Endothelial cell of umbilical vein (primary cell): ENCODE measurements at regions not wholly inside any gene's neighbourhood (a gene's known extent, or its start where the extent isn't known, plus 50 kb on each side); places are given as distances from the start of the nearest gene placed in this dataset.

ENCODE experiments used
- BruUV-seq: library from RNA; stranded (reverse); fragments of 400-500 nt; replicated peaks from 2 replicates; lab custom pipeline; 2021; lab: Mats Ljungman, UMichigan
- CTCF ChIA-PET: fragments of 300-600, 350-600 bp; sonication (Branson Sonifier 250); formaldehyde crosslinking; loops from one replicate; lab custom pipeline; 2021; ENCODE audit warnings: antibody characterized with exemption, inconsistent platforms; lab: Charles Lee
- POLR2A ChIA-PET: fragments of 300-600, 350-600 bp; sonication (Branson Sonifier 250); formaldehyde crosslinking; loops from one replicate; lab custom pipeline; 2021; ENCODE audit warnings: antibody characterized with exemption, inconsistent platforms; lab: Charles Lee
- DNase-seq: peaks from one replicate; pipeline ENCODE4 v3.0.0-alpha.2; 2011; ENCODE audit warnings: low read depth, low spot score
- FAIRE-seq: peaks from 2 replicates; lab custom pipeline; 2011; peaks lifted over from hg19 to GRCh38; lab: Jason Lieb, UNC
- H2AFZ ChIP-seq: 2 replicates; pipeline ENCODE4 v1.6.0; 2012; ENCODE audit warnings: low read depth, low read length, control low read depth, inconsistent platforms
- H3K27ac ChIP-seq: 2 replicates; pipeline ENCODE4 v1.5.1; 2011; ENCODE audit warnings: low read depth, mild to moderate bottlenecking, control low read depth, low read length, moderate library complexity; ENCODE audit not compliant: insufficient read depth
- H3K27me3 ChIP-seq, 2 experiments: 2 replicates each; pipeline versions ENCODE4 v1.6.0 to v1.6.1; 2011; ENCODE audit warnings: low read length in 2 of 2, mixed read lengths in 1 of 2; ENCODE audit not compliant: control insufficient read depth in 2 of 2, insufficient read depth in 2 of 2
- H3K36me3 ChIP-seq, 2 experiments: 2 replicates in 1 of 2; 3 replicates in 1 of 2; pipeline ENCODE4 v1.5.1; 2011; ENCODE audit warnings: low read length in 2 of 2, mild to moderate bottlenecking in 1 of 2, moderate library complexity in 1 of 2; ENCODE audit not compliant: control insufficient read depth in 2 of 2, insufficient read depth in 2 of 2; ENCODE audit errors: extremely low read depth in 1 of 2
- H3K4me1 ChIP-seq: 3 replicates; pipeline ENCODE4 v1.5.1; 2011; ENCODE audit warnings: mild to moderate bottlenecking, low read length; ENCODE audit not compliant: control insufficient read depth, insufficient read depth; ENCODE audit errors: extremely low read depth
- H3K4me2 ChIP-seq: 2 replicates; pipeline ENCODE4 v1.6.1; 2011; ENCODE audit warnings: low read length, control low read depth, mixed read lengths; ENCODE audit not compliant: insufficient read depth
- H3K4me3 ChIP-seq, 3 experiments: fragments of 200-600 bp in 1 of 3; sonication (generic), shearing (Covaris generic) in 1 of 3; replicated peaks in 1 of 3; 2 replicates each; pipeline ENCODE4 v1.5.1; 2011 to 2016; ENCODE audit warnings: control low read depth in 3 of 3, low read length in 3 of 3, mild to moderate bottlenecking in 2 of 3, inconsistent platforms in 1 of 3, low read depth in 1 of 3, moderate library complexity in 1 of 3; ENCODE audit not compliant: insufficient read depth in 1 of 3
- H3K79me2 ChIP-seq: 2 replicates; pipeline ENCODE4 v1.6.0; 2012; ENCODE audit warnings: low read length, inconsistent platforms; ENCODE audit not compliant: control insufficient read depth, insufficient read depth
- H3K9ac ChIP-seq: replicated peaks from 2 replicates; pipeline ENCODE3; 2011; ENCODE audit warnings: low read length, control low read depth; ENCODE audit not compliant: insufficient read depth; ENCODE audit errors: extremely low read depth
- H3K9me1 ChIP-seq: replicated peaks from 3 replicates; pipeline ENCODE4 v1.6.0; 2011; ENCODE audit warnings: mild to moderate bottlenecking, low read length; ENCODE audit not compliant: control insufficient read depth, insufficient read depth; ENCODE audit errors: extremely low read depth
- H3K9me3 ChIP-seq: replicated peaks from 2 replicates; pipeline ENCODE4 v1.5.1; 2012; ENCODE audit warnings: low read length, inconsistent platforms; ENCODE audit not compliant: control insufficient read depth, insufficient read depth
- H4K20me1 ChIP-seq: replicated peaks from 2 replicates; pipeline ENCODE3; 2011; ENCODE audit warnings: mild to moderate bottlenecking, low read length; ENCODE audit not compliant: control insufficient read depth, insufficient read depth; ENCODE audit errors: extremely low read depth
- EZH2 ChIP-seq: IDR thresholded peaks from 2 replicates; pipeline ENCODE4 v1.6.1; 2012; ENCODE audit warnings: borderline replicate concordance, low read depth, mild to moderate bottlenecking, moderate library complexity, low read length, inconsistent platforms; ENCODE audit not compliant: severe bottlenecking
- FOS ChIP-seq: IDR thresholded peaks from 2 replicates; pipeline ENCODE4 v1.6.1; 2011; ENCODE audit warnings: mild to moderate bottlenecking, low read length, moderate library complexity, borderline replicate concordance; ENCODE audit not compliant: insufficient read depth
- GATA2 ChIP-seq: IDR thresholded peaks from 2 replicates; pipeline ENCODE4 v1.7.0; 2011; ENCODE audit warnings: low read depth, mild to moderate bottlenecking, moderate library complexity, mixed read lengths, low read length; ENCODE audit not compliant: insufficient read length, insufficient read depth
- JUN ChIP-seq: IDR thresholded peaks from 2 replicates; pipeline ENCODE4 v1.6.1; 2011; ENCODE audit warnings: borderline replicate concordance, low read depth; ENCODE audit not compliant: insufficient read length, insufficient read depth
- MYC ChIP-seq: IDR thresholded peaks from one replicate; pipeline ENCODE4 v1.6.1; 2011; ENCODE audit warnings: mild to moderate bottlenecking, low read depth, low read length
- POLR2A ChIP-seq: IDR thresholded peaks from 2 replicates; pipeline ENCODE4 v1.6.1; 2012; ENCODE audit warnings: low read depth, mild to moderate bottlenecking, control low read depth, low read length
- POLR2AphosphoS5 ChIP-seq: IDR thresholded peaks from 2 replicates; pipeline ENCODE4 v1.6.1; 2012; ENCODE audit warnings: low read depth, mild to moderate bottlenecking, control low read depth, low read length, moderate library complexity; ENCODE audit not compliant: insufficient read depth
- dilution Hi-C: fragments of 300-500 bp; cut with MboI; formaldehyde crosslinking; loops from one replicate; pipeline ENCODE4 v1.15.0; 2019; ENCODE audit warnings: low sequenced_read_pairs; ENCODE audit not compliant: extremely low pct_ligation_motif_present
- intact Hi-C: fragments of 100-400 bp; cut with micrococcal nuclease; formaldehyde crosslinking; loops from one replicate; pipeline ENCODE4 v1.10.0; 2022
- TF ChIP-seq, protein P1 (sequence below), 2 donors: IDR thresholded peaks; 1 replicate in 1 of 2; 2 replicates in 1 of 2; pipeline ENCODE4 v1.5.1; 2011; ENCODE audit warnings: low read length in 2 of 2, mild to moderate bottlenecking in 2 of 2, moderate library complexity in 2 of 2, control low read depth in 1 of 2, inconsistent platforms in 1 of 2, low read depth in 1 of 2; ENCODE audit not compliant: insufficient read depth in 1 of 2; ENCODE audit errors: extremely low read depth in 1 of 2
- TF ChIP-seq, protein P2 (sequence below): IDR thresholded peaks from 2 replicates; pipeline ENCODE4 v1.6.1; 2011; ENCODE audit not compliant: insufficient read depth, insufficient read length

DNA sequence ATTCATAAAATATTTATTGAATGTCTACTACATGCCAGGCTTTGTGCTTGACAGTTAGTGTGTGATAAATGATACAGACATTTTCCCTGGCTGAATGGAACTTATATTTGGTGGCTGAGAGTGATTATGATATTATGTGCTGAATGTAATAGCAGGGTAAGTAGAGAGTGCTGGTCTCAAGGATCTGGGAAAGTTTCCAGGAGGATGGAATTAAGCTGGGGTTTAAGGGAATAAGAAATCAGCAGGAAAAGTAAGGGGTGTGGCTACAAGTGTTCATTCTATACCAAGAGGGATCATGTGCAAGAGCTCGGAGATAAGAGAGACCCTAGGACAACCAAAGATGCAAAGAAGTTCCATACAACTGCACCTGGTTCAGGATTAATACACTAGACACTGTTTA lies 500.1 kb upstream of the CFAP20DC start:
- Histone ChIP-seq H3K9me1 (no peaks in the 10 kb centered on the region), H3K79me2 (no peaks in the 10 kb centered on the region), H2AFZ (no peak overlapping the region), H3K36me3 (no peaks in the 10 kb centered on the region), H3K4me3 (no peak overlapping the region), H3K4me1 (no peaks in the 10 kb centered on the region), H3K27ac (no peak overlapping the region), H3K9me3 (no peaks in the 10 kb centered on the region), H3K27me3 (no peaks in the 10 kb centered on the region), H3K9ac (no peak overlapping the region), H3K4me2 (no peak overlapping the region), H4K20me1 (no peaks in the 10 kb centered on the region)
- TF ChIP-seq POLR2A = no peak
- ChIA-PET CTCF (no interaction called here), POLR2A (no interaction called here)
- FAIRE-seq (no peak), DNase-seq (no peak)
- intact Hi-C loops = no loop called here
- no TSS peak for BruUV-seq
- dilution Hi-C loops = no loop called here

DNA sequence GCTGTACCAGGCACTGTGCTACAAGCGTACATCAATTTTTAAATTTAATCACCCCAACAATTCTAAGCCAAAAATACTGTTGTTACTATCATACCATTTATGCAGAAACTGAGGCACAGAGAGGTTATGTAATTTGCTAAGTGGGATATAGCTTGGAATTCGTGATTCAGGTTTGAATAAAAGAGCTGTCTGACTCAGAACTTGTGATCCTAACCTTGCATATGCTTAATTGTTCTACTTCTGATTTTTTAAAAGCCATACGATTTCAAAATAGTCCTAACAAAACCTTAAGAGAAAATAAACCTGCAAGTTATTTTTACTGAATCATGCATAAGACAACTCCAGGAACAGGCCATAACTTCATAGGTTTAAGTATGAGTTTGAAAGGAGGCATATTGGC lies 498.0 kb upstream of the CFAP20DC start:
- dilution Hi-C loops (no loop called here), intact Hi-C loops (no loop called here)
- Histone ChIP-seq H4K20me1 (no peaks in the 10 kb centered on the region), H2AFZ (no peak overlapping the region), H3K27ac (no peak overlapping the region), H3K79me2 (no peaks in the 10 kb centered on the region), H3K9ac (no peak overlapping the region), H3K4me3 (no peak overlapping the region), H3K9me3 (no peaks in the 10 kb centered on the region), H3K27me3 (no peaks in the 10 kb centered on the region), H3K4me2 (no peak overlapping the region), H3K4me1 (no peaks in the 10 kb centered on the region), H3K36me3 (no peaks in the 10 kb centered on the region), H3K9me1 (no peaks in the 10 kb centered on the region)
- CTCF ChIA-PET = interaction anchor here (1.1 to 1.2 kb wide), 2 partner anchors 27 to 1403 kb away, joined by 3 to 4 read pairs; no protein-coding TSS in a partner anchor
- no TSS peak for BruUV-seq
- no peak for FAIRE-seq
- TF ChIP-seq POLR2A (no peak), FOS (no peak), GATA2 (no peak), POLR2AphosphoS5 (no peak), EZH2 (no peak), MYC (no peak), JUN (no peak)
- TF ChIP-seq, protein P1, sequence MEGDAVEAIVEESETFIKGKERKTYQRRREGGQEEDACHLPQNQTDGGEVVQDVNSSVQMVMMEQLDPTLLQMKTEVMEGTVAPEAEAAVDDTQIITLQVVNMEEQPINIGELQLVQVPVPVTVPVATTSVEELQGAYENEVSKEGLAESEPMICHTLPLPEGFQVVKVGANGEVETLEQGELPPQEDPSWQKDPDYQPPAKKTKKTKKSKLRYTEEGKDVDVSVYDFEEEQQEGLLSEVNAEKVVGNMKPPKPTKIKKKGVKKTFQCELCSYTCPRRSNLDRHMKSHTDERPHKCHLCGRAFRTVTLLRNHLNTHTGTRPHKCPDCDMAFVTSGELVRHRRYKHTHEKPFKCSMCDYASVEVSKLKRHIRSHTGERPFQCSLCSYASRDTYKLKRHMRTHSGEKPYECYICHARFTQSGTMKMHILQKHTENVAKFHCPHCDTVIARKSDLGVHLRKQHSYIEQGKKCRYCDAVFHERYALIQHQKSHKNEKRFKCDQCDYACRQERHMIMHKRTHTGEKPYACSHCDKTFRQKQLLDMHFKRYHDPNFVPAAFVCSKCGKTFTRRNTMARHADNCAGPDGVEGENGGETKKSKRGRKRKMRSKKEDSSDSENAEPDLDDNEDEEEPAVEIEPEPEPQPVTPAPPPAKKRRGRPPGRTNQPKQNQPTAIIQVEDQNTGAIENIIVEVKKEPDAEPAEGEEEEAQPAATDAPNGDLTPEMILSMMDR (IDR thresholded peaks at IDR 0.05; ENCODE audit: extremely low read depth in 1 of 2, insufficient read depth in 1 of 2, low read depth in 1 of 2, low read length in 2 of 2) = no peak
- TF ChIP-seq, protein P2, sequence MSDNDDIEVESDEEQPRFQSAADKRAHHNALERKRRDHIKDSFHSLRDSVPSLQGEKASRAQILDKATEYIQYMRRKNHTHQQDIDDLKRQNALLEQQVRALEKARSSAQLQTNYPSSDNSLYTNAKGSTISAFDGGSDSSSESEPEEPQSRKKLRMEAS = no peak
- POLR2A ChIA-PET = no interaction called here
- no peak for DNase-seq
